H1 (cell line): ENCODE measurements at regions not wholly inside any gene's neighbourhood (a gene's known extent, or its start where the extent isn't known, plus 50 kb on each side); places are given as distances from the start of the nearest gene placed in this dataset.

ENCODE experiments used
- CTCF ChIA-PET: fragments of 300-600 bp; sonication (Branson Sonifier 250); formaldehyde crosslinking; loops from one replicate; lab custom pipeline; 2021; ENCODE audit not compliant: partially characterized antibody; lab: Charles Lee
- POLR2A ChIA-PET: fragments of 300-600 bp; sonication (Branson Sonifier 250); formaldehyde crosslinking; loops from one replicate; lab custom pipeline; 2021; ENCODE audit warnings: inconsistent platforms; ENCODE audit not compliant: partially characterized antibody; lab: Charles Lee
- DNase-seq, 2 experiments: peaks; one replicate each; pipeline versions ENCODE4 v3.0.0 to v3.0.0-alpha.2; 2010 to 2022; ENCODE audit warnings: low spot score in 2 of 2, low read depth in 1 of 2, mixed read lengths in 1 of 2
- FAIRE-seq: peaks from 2 replicates; lab custom pipeline; 2011; peaks lifted over from hg19 to GRCh38; lab: Jason Lieb, UNC
- H2AFZ ChIP-seq: 2 replicates; pipeline ENCODE4 v1.8.1; 2012; ENCODE audit warnings: low read length, inconsistent platforms
- H2AK5ac ChIP-seq: 2 replicates; pipeline ENCODE4 v1.6.1; 2013; ENCODE audit warnings: low read depth, low read length
- H2BK120ac ChIP-seq: replicated peaks from 2 replicates; pipeline ENCODE3; 2013; ENCODE audit warnings: low read depth, low read length, inconsistent platforms
- H2BK12ac ChIP-seq: 2 replicates; pipeline ENCODE4 v1.6.1; 2013; ENCODE audit warnings: low read depth, low read length
- H2BK15ac ChIP-seq: 2 replicates; pipeline ENCODE4 v1.6.1; 2013; ENCODE audit warnings: low read length
- H2BK20ac ChIP-seq: 2 replicates; pipeline ENCODE4 v1.6.1; 2013; ENCODE audit warnings: low read length
- H2BK5ac ChIP-seq: 2 replicates; pipeline ENCODE4 v1.6.1; 2013; ENCODE audit warnings: low read depth, low read length
- H3K14ac ChIP-seq: 2 replicates; pipeline ENCODE4 v1.6.1; 2013; ENCODE audit warnings: inconsistent platforms; ENCODE audit not compliant: insufficient read length
- H3K18ac ChIP-seq: 2 replicates; pipeline ENCODE4 v1.6.1; 2013; ENCODE audit warnings: low read length; ENCODE audit errors: extremely low read depth
- H3K23ac ChIP-seq: 2 replicates; pipeline ENCODE4 v1.6.1; 2013; ENCODE audit warnings: inconsistent platforms; ENCODE audit not compliant: insufficient read length
- H3K23me2 ChIP-seq: 2 replicates; pipeline ENCODE4 v1.6.1; 2013; ENCODE audit warnings: low read depth, low read length
- H3K27ac ChIP-seq: 2 replicates; pipeline ENCODE4 v1.6.1; 2011; ENCODE audit warnings: low read depth, low read length, inconsistent platforms
- H3K27me3 ChIP-seq, 4 experiments: replicated peaks in 1 of 4; 1 replicate in 1 of 4; 2 replicates in 3 of 4; pipeline versions ENCODE4 v1.6.1 to v1.8.1; 2011 to 2013; ENCODE audit warnings: low read length in 3 of 4, mild to moderate bottlenecking in 3 of 4, inconsistent platforms in 2 of 4, mixed read lengths in 2 of 4, moderate library complexity in 1 of 4; ENCODE audit not compliant: control insufficient read depth in 3 of 4, insufficient read depth in 3 of 4; ENCODE audit errors: extremely low read depth in 1 of 4
- H3K36me3 ChIP-seq, 4 experiments: 2 replicates each; pipeline versions ENCODE4 v1.6.1 to v1.8.1; 2011 to 2013; ENCODE audit warnings: mild to moderate bottlenecking in 4 of 4, low read length in 3 of 4, moderate library complexity in 2 of 4, control low read depth in 1 of 4, inconsistent platforms in 1 of 4; ENCODE audit not compliant: insufficient read depth in 4 of 4, control insufficient read depth in 2 of 4
- H3K4ac ChIP-seq: replicated peaks from 2 replicates; pipeline ENCODE3; 2013; ENCODE audit warnings: low read length, low read depth, mixed read lengths, inconsistent platforms; ENCODE audit not compliant: insufficient read length
- H3K4me1 ChIP-seq, 4 experiments: replicated peaks in 1 of 4; 1 replicate in 1 of 4; 2 replicates in 3 of 4; pipeline versions ENCODE4 v1.6.1 to v1.8.1; 2011 to 2013; ENCODE audit warnings: low read length in 3 of 4, inconsistent platforms in 2 of 4, mixed read lengths in 1 of 4; ENCODE audit not compliant: insufficient read depth in 4 of 4, control insufficient read depth in 3 of 4
- H3K4me2 ChIP-seq, 2 experiments: 2 replicates each; pipeline versions ENCODE4 v1.6.1 to v1.8.1; 2011 to 2013; ENCODE audit warnings: low read depth in 2 of 2, low read length in 2 of 2, control low read depth in 1 of 2, inconsistent platforms in 1 of 2, mild to moderate bottlenecking in 1 of 2; ENCODE audit not compliant: insufficient read depth in 1 of 2
- H3K4me3 ChIP-seq, 4 experiments: fragments of 200-600, 300-600 bp in 1 of 4; sonication (generic), shearing (Covaris generic), sonication (Bioruptor Twin) in 1 of 4; 2 replicates each; pipeline versions ENCODE4 v1.5.1 to v1.8.1; 2011 to 2016; ENCODE audit warnings: low read length in 4 of 4, low read depth in 3 of 4, control low read depth in 2 of 4, inconsistent platforms in 2 of 4, mild to moderate bottlenecking in 2 of 4, mixed read lengths in 1 of 4, moderate library complexity in 1 of 4; ENCODE audit not compliant: insufficient read depth in 2 of 4; ENCODE audit errors: extremely low read depth in 1 of 4
- H3K56ac ChIP-seq: replicated peaks from 2 replicates; pipeline ENCODE3; 2013; ENCODE audit warnings: low read depth, mild to moderate bottlenecking, mixed read lengths, low read length, inconsistent platforms; ENCODE audit not compliant: insufficient read length
- H3K79me1 ChIP-seq: 2 replicates; pipeline ENCODE4 v1.6.1; 2013; ENCODE audit warnings: low read depth, low read length, control low read depth
- H3K79me2 ChIP-seq, 2 experiments: 2 replicates each; pipeline versions ENCODE4 v1.6.1 to v1.8.1; 2012 to 2013; ENCODE audit warnings: low read length in 2 of 2, mild to moderate bottlenecking in 2 of 2, inconsistent platforms in 1 of 2; ENCODE audit not compliant: insufficient read depth in 2 of 2, control insufficient read depth in 1 of 2
- H3K9ac ChIP-seq, 4 experiments: replicated peaks in 1 of 4; 1 replicate in 1 of 4; 2 replicates in 3 of 4; pipeline versions ENCODE4 v1.6.1 to v1.8.1; 2011 to 2013; ENCODE audit warnings: low read depth in 3 of 4, low read length in 3 of 4, control low read depth in 2 of 4, mild to moderate bottlenecking in 2 of 4, moderate library complexity in 2 of 4, inconsistent platforms in 1 of 4; ENCODE audit errors: extremely low read depth in 1 of 4
- H3K9me3 ChIP-seq, 2 experiments: 2 replicates each; pipeline versions ENCODE4 v1.6.1 to v1.8.1; 2012 to 2013; ENCODE audit warnings: mild to moderate bottlenecking in 2 of 2, moderate library complexity in 2 of 2, control low read depth in 1 of 2, inconsistent platforms in 1 of 2, low read depth in 1 of 2, low read length in 1 of 2, mixed read lengths in 1 of 2; ENCODE audit not compliant: insufficient read depth in 2 of 2
- H4K20me1 ChIP-seq, 2 experiments: replicated peaks in 1 of 2; 2 replicates each; pipeline versions ENCODE3 to v1.8.1; 2011 to 2013; ENCODE audit warnings: inconsistent platforms in 2 of 2, low read length in 2 of 2, mild to moderate bottlenecking in 1 of 2; ENCODE audit not compliant: insufficient read depth in 2 of 2, control insufficient read depth in 1 of 2
- H4K5ac ChIP-seq: 2 replicates; pipeline ENCODE4 v1.6.1; 2013; ENCODE audit warnings: low read length, low read depth, mixed read lengths, inconsistent platforms; ENCODE audit not compliant: insufficient read length
- H4K8ac ChIP-seq: 2 replicates; pipeline ENCODE4 v1.8.0; 2013; ENCODE audit warnings: mild to moderate bottlenecking, moderate library complexity, low read length, inconsistent platforms; ENCODE audit not compliant: insufficient read depth; ENCODE audit errors: extremely low read depth
- H4K91ac ChIP-seq: replicated peaks from 2 replicates; pipeline ENCODE3; 2013; ENCODE audit warnings: low read length, mixed read lengths, inconsistent platforms; ENCODE audit not compliant: insufficient read length
- CREB1 ChIP-seq: IDR thresholded peaks from 2 replicates; pipeline ENCODE4 v1.6.1; 2012; ENCODE audit warnings: inconsistent platforms
- GTF2F1 ChIP-seq: IDR thresholded peaks from 2 replicates; pipeline ENCODE4 v1.6.1; 2012; ENCODE audit warnings: low read depth, low read length, improper control_type of control experiment, borderline replicate concordance
- JUND ChIP-seq: IDR thresholded peaks from 2 replicates; pipeline ENCODE4 v1.6.1; 2011; ENCODE audit warnings: mild to moderate bottlenecking, improper control_type of control experiment, low read length
- RAD21 ChIP-seq, 2 experiments: IDR thresholded peaks in 1 of 2; conservative IDR thresholded peaks in 1 of 2; 2 replicates each; pipeline ENCODE4 v1.6.1; 2011; ENCODE audit warnings: low read depth in 2 of 2, low read length in 2 of 2, improper control_type of control experiment in 1 of 2, inconsistent platforms in 1 of 2, mild to moderate bottlenecking in 1 of 2, moderate library complexity in 1 of 2
- RFX5 ChIP-seq: IDR thresholded peaks from 2 replicates; pipeline ENCODE4 v1.6.1; 2011; ENCODE audit warnings: low read depth, low read length, improper control_type of control experiment, borderline replicate concordance
- RXRA ChIP-seq: IDR thresholded peaks from 2 replicates; pipeline ENCODE4 v1.6.1; 2011; ENCODE audit warnings: low read depth, mild to moderate bottlenecking, low read length, moderate library complexity; ENCODE audit not compliant: insufficient read depth
- SIX5 ChIP-seq: IDR thresholded peaks from 2 replicates; pipeline ENCODE4 v1.6.1; 2011; ENCODE audit warnings: mild to moderate bottlenecking, low read depth, low read length
- SP1 ChIP-seq: IDR thresholded peaks from 2 replicates; pipeline ENCODE4 v1.6.1; 2011; ENCODE audit warnings: low read depth, low read length
- SRF ChIP-seq: IDR thresholded peaks from 2 replicates; pipeline ENCODE4 v1.6.1; 2011; ENCODE audit warnings: mild to moderate bottlenecking, low read depth, low read length, moderate library complexity
- SUZ12 ChIP-seq: fragments of 200-600 bp; sonication (generic); IDR thresholded peaks from 2 replicates; pipeline ENCODE4 v1.6.1; 2012; ENCODE audit warnings: mild to moderate bottlenecking, inconsistent platforms, low read length, moderate library complexity, mixed read lengths
- TEAD4 ChIP-seq: IDR thresholded peaks from 2 replicates; pipeline ENCODE4 v1.6.1; 2012; ENCODE audit warnings: low read depth, low read length, inconsistent platforms, mixed read lengths
- WGBS, 2 experiments: shearing (Covaris generic) in 1 of 2; methylation state at CpG; one replicate each; pipeline versions ENCODE4 v1.1.6 to v1.1.7; 2013 to 2015; ENCODE audit warnings: low lambda C conversion rate in 2 of 2, mixed read lengths in 2 of 2, inconsistent platforms in 1 of 2, low coverage in 1 of 2, missing lambda C conversion rate in 1 of 2; ENCODE audit not compliant: insufficient replicate concordance in 2 of 2, insufficient coverage in 1 of 2, insufficient read length in 1 of 2; ENCODE audit errors: extremely low coverage in 1 of 2, missing lambda C conversion rate in 1 of 2; 5-methylcytosine and 5-hydroxymethylcytosine counted together

- Histone ChIP-seq H3K4me1 (no peaks in the 10 kb centered on the region), H4K5ac (no peak overlapping the region), H3K18ac (no peak overlapping the region), H2BK12ac (no peak overlapping the region), H3K14ac (no peak overlapping the region), H3K27ac (no peak overlapping the region), H3K27me3 (no peaks in the 10 kb centered on the region), H3K23me2 (no peaks in the 10 kb centered on the region), H3K4me3 (no peak overlapping the region), H4K91ac (no peak overlapping the region), H3K9ac (no peak overlapping the region), H2AK5ac (no peak overlapping the region), H2BK15ac (no peak overlapping the region), H3K4me2 (no peak overlapping the region), H3K56ac (no peak overlapping the region), H4K8ac (no peak overlapping the region), H2BK120ac (no peak overlapping the region), H3K79me1 (no peaks in the 10 kb centered on the region), H4K20me1 (no peaks in the 10 kb centered on the region), H3K4ac (no peak overlapping the region), H2BK20ac (no peak overlapping the region), H2BK5ac (no peak overlapping the region), H2AFZ (no peak overlapping the region), H3K36me3 (no peaks in the 10 kb centered on the region), H3K9me3 (no peaks in the 10 kb centered on the region), H3K23ac (no peak overlapping the region), H3K79me2 (no peaks in the 10 kb centered on the region)
- whole genome bisulfite sequencing, 2 experiments, result 81% methylated on average over 1 of the region's 1 CpG; no CpG with 5 or more reads in 1 of the 2 experiments
- CTCF ChIA-PET, result interaction anchor here (0.6 kb wide), 1 partner anchor 1032 kb away, joined by 3 read pairs; no protein-coding TSS in a partner anchor
- POLR2A ChIA-PET, result no interaction called here
- FAIRE-seq, result no peak
- no peak for DNase-seq
- no peak for TF ChIP-seq RAD21 (IDR thresholded peaks at IDR 0.05 in 1 of 2, conservative IDR thresholded peaks at IDR 0.05 in 1 of 2; ENCODE audit: low read depth in 2 of 2, low read length in 2 of 2)
- TF ChIP-seq SRF, result no peak
- TF ChIP-seq GTF2F1, result no peak
- TF ChIP-seq SUZ12, result no peak
- TF ChIP-seq RXRA, result no peak
- TF ChIP-seq JUND, result no peak
- no peak for TF ChIP-seq CREB1
- no peak for TF ChIP-seq SIX5
- TF ChIP-seq RFX5, result no peak
- no peak for TF ChIP-seq SP1
- no peak for TF ChIP-seq TEAD4
Observed at GRCh38 chr3:73885862-73886261, 261.1 kb upstream of the PDZRN3 start.
